NCI-H146 treated with DMSO at 0.1 percent for 48 hours (cell line): ENCODE measurements at regions not wholly inside any gene's neighbourhood (a gene's known extent, or its start where the extent isn't known, plus 50 kb on each side); places are given as distances from the start of the nearest gene placed in this dataset.

Source experiments
- DNase-seq: peaks from one replicate; lab custom pipeline; 2025; ENCODE audit not compliant: unreplicated experiment; lab: John Stamatoyannopoulos, UW

DNA sequence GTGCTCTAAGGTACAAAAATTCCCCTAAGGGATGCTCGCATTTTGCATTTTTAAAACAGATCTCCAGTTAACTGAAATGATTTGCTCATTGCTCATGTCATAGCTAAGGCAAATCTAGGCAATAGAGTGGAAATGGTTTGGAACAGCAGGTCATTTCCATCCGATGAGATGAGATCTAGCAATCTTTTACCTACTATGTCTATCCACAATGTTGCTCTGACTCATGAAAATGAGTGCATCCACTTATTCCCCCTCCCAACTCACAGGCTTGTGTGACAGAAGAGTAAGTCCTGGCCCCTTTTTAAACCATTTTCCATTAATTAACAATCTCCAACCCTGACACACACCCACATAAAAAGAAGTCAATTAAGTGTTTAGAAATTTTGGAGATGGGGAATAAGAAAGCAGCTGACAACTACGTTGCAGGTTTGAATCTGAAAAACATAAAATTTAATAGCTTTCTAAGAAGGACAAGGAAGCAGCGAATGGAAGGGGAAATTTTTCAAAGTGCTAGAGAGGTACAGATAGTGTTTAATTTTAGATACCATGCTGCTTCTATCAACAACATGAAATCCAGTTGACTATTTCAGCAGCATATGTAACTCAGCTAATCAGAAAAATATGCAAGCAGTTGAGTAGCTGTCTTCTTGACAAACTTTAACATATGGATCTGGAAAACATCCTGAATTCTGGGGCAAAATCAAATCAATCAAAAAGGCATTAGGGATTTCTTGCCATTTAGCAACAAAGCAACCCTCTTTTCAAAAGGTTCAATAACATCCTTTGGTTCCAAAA, 112.0 kb downstream of the TMCO5A start:
- DNase-seq, result no peak

DNA sequence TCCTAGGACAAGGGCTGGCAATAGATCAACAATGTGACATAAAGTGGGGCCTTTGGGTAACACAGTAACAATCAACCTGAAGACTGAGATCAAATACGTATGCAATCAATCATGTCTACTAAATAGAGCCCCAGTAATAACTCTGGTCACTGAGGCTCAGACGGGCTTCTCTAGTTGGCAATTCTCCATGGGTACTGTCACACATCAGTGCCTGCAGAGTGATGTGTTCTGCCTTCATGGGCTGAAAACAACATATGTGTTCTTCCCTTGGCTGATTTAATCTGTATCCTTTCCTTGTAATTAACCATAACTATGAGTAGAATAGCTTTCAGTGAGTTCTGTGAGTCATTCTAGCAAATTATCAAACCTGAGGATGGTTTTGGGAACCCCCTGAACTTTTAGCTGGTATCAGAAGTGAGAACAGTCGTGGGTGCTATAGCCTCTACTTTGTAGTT, 113.6 kb downstream of the TMCO5A start:
- no peak for DNase-seq

- DNase-seq, result no peak
Measured at GRCh38 chr15:38049891-38050290, 115.5 kb downstream of the TMCO5A start.

DNA sequence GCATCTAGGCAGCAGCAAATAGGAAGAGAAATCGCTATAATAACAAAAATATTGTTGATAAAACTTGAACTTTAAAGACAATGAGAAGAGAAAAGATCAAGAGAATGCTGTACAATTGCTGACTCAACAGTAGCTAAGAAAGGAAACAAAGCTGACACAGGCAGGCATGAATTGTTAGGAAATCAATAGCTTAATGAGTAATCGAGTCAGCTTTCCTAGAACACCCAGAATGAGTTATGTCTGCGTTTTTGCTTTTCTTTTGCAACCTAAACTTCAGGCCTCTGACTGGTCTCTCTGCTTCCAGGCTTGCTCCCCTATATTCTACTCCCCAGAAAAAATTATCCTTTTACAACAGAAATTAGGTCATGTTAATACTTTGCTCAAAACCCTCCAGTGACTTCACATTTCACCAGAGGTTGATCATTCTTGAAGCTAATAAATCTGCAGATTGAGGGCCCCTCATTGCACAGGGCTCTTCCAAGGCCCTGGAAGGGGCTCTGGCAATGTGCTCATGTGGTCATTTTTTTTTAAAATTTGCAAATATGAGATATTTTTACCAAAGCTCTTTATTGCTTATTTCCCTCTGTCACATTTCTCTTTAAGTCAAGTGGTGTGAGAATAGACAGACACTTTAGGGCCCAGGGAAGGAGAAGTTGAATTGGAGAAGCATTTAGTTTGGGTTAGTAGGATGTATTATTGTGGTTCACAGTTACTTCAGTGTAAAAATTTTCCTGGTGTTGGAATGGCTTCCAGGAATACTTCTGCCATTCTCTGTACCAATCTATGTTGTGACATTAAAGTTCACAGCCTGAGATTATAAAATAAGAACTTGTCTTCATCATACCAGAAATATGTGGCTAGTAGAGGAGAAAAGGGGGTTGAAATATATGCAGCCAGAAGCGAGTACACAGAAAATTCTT, 116.3 kb downstream of the TMCO5A start:
- DNase-seq, result no peak

DNA sequence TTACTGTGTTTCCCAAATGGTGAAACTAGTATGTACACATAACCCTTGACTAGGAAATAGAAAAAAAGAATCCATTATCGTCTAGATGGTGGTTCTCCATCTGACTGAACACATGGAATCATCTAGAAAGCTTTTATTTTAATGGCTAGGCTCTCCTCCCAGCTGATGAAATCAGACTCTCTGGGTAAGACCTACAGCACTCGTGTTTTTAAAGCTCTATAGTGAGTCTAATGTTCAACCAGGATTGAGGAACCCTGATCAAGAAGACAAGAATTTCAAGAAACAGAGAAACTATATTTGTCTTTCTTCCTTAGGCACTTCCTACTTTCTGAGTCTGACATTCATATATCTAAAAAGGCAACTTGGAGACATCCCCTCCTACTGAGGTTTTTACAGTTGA, 118.8 kb downstream of the TMCO5A start:
- no peak for DNase-seq

GRCh38 chr15:38053776-38054175, 119.3 kb downstream of the TMCO5A start:
- no peak for DNase-seq

- DNase-seq, result no peak
Measured at GRCh38 chr15:38054488-38054887, 120.0 kb downstream of the TMCO5A start.

DNA sequence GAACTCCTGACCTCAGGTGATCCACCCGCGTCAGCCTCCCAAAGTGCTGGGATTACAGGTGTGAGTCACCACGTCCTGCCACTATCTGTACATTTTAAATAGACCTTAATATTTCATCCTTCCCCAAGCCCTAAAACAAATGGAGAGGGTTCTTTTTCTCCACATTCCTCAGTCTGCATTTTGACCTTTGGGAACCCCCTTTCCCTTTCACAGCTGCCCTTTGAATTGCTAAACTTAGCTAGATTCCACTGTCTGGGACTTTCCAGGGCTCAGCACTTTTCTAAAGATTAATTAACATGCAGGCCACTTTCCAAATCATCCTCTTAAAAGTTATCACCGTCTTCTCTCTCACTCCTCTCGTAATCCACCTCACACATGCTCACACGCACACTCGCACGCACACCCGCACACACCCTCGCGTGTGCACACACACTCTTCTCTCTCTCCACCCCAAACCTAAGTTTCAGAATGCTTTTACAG, 124.2 kb downstream of the TMCO5A start:
- DNase-seq, result no peak

- DNase-seq, result no peak
Measured at GRCh38 chr15:38059665-38060064, 125.2 kb downstream of the TMCO5A start.

DNA sequence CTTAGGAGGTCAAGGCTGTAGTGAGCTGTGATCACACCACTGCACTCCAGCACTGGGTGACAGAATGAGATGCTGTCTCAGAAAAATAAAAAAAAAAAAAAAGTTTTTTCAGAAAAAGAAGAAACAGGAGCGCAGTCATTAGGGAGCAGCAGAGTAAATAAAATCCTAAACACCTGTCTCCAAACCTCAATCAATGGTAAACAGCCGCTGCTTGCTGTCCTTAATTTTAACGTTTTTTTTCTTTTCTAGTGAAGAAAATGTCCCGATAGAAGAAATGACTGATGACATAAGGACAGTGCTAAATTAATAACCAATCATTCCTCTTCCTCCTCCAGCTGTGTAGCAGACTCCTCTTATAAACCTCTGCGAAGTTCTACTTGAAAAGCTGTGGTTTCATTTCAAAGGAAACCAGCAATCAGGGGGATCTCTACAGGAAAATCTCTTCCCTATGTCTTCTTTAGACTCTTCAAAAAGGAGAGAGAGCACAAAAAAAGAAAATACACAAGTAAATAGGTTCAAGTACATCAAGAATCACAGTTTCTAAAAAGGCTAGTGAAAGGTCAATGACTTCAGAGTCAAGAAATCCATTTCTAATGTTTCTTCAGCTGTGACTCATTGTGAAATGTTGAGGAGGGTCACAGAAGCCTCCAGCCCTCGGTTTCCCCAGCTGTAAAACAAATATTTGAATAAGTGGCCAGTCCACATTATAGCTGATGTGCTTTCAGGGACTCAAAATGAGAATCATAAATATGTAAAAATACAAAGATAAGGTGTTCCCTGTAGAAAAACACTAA, 127.6 kb downstream of the TMCO5A start:
- DNase-seq, result no peak

DNA sequence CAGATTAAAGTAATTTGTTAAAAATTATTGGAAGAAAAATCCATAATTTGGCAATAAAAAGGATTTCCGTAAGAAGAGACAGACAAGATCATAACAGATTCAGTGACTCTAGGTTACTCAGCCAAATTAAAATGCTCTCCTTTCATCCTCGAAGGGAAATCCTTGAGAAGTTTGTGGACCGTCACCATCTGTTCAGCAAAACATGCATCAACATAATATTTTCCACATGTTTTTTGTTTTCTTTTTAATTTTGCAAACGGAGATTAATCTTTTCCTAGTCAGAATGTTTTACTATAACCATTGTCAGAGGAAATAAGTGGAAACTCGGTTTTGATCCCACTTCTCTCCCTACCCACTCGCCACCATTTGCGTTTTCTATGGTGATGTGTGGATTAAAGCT, 128.3 kb downstream of the TMCO5A start:
- no peak for DNase-seq

DNA sequence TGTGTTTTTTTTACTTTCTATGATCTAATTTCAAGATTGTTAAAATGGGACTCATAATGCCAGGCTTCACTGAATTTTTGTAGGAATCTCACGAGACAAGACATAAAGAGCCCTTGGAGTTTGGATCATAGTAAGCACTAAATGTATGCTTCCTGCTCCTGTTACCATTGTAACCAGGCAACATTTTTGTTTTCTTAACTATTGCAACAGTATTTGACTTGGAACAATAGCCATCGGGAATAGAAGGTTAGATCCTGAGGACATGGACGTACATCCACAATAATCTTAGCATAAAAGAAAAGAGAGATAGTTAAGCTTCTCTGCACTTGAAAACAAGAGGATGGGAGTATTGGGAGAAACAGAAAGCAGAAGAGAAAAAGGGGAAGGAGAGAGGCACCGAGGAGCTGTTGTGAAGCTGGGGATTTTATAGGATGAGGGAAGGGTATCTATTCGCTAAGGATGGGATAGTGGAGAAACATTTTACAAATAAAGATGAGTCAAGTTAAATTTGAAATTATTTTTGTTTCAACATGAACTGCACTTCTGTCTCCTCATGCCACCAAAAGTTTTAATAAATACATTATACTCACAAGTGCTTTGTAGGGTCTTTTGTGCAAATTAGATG, 131.4 kb downstream of the TMCO5A start:
- DNase-seq, result no peak

GRCh38 chr15:38066612-38067011, 132.2 kb downstream of the TMCO5A start:
- DNase-seq, result no peak

GRCh38 chr15:38068626-38069391, 134.4 kb downstream of the TMCO5A start:
- DNase-seq, result peak; percentile 7

DNA sequence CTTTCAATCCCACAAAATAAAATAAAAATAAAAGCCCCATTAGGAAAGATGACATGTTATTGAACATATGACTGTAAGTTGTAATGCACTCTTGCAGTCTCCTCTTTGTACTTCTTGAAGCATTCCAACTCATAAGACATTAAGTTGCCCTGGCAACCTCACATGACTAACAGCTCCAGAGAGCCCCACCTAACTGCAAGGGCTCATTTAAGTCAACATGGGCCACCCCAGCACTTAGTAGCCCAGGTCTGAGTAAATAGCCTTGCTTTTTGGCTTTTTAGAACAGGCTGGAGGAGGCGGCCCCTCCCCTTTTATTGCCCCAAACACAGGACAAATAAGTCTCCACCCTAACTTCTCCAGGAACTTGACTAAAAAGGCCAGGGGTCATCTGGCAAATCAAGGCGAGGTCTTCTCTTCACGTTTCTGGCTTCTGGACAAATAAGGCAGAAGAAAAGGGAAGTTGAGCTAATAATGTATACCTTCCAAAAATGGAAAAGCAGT, 135.1 kb downstream of the TMCO5A start:
- no peak for DNase-seq

- no peak for DNase-seq
Measured at GRCh38 chr15:38070778-38071177, 136.3 kb downstream of the TMCO5A start.

- DNase-seq, result no peak
Measured at GRCh38 chr15:38071211-38071972, 137.0 kb downstream of the TMCO5A start.

GRCh38 chr15:38072007-38072347, 137.5 kb downstream of the TMCO5A start:
- DNase-seq, result no peak
